PC-9 (cell line): ENCODE measurements at regions not wholly inside any gene's neighbourhood (a gene's known extent, or its start where the extent isn't known, plus 50 kb on each side); places are given as distances from the start of the nearest gene placed in this dataset.

Source experiments
- CTCF ChIP-seq: fragments of 200-600 bp; sonication (generic); conservative IDR thresholded peaks from 2 replicates; pipeline ENCODE4 v1.6.1; 2017; ENCODE audit warnings: mixed run types, antibody characterized with exemption, mild to moderate bottlenecking, moderate library complexity
- EZH2 ChIP-seq: fragments of 200-600 bp; sonication (generic); IDR thresholded peaks from 2 replicates; pipeline ENCODE4 v1.8.0; 2017; ENCODE audit warnings: antibody characterized with exemption, low read depth

- TF ChIP-seq CTCF (no peak), EZH2 (no peak)
Observed at GRCh38 chr16:54466233-54466632, 179.6 kb upstream of the IRX3 start.
